ENCODE measurements at regions not wholly inside any gene's neighbourhood (a gene's known extent, or its start where the extent isn't known, plus 50 kb on each side); places are given as distances from the start of the nearest gene placed in this dataset.

GRCh38 chr1:67552336-67552759 lies 122.1 kb upstream of the SERBP1 start:
- in situ Hi-C loops (cut with MboI), result no loop called here
- no peak for TF ChIP-seq PAX8 (IDR thresholded peaks at IDR 0.05)
- TF ChIP-seq FOXM1 (IDR thresholded peaks at IDR 0.05; ENCODE audit: low read depth, low read length), result no peak
- TF ChIP-seq BHLHE40 (IDR thresholded peaks at IDR 0.05; ENCODE audit: borderline replicate concordance in 1 of 2, low read depth in 2 of 2, low read length in 1 of 2), result peak in 1 of 2 experiments; percentile 63; a peak in 2 of 4 replicates
- TF ChIP-seq, protein P1, sequence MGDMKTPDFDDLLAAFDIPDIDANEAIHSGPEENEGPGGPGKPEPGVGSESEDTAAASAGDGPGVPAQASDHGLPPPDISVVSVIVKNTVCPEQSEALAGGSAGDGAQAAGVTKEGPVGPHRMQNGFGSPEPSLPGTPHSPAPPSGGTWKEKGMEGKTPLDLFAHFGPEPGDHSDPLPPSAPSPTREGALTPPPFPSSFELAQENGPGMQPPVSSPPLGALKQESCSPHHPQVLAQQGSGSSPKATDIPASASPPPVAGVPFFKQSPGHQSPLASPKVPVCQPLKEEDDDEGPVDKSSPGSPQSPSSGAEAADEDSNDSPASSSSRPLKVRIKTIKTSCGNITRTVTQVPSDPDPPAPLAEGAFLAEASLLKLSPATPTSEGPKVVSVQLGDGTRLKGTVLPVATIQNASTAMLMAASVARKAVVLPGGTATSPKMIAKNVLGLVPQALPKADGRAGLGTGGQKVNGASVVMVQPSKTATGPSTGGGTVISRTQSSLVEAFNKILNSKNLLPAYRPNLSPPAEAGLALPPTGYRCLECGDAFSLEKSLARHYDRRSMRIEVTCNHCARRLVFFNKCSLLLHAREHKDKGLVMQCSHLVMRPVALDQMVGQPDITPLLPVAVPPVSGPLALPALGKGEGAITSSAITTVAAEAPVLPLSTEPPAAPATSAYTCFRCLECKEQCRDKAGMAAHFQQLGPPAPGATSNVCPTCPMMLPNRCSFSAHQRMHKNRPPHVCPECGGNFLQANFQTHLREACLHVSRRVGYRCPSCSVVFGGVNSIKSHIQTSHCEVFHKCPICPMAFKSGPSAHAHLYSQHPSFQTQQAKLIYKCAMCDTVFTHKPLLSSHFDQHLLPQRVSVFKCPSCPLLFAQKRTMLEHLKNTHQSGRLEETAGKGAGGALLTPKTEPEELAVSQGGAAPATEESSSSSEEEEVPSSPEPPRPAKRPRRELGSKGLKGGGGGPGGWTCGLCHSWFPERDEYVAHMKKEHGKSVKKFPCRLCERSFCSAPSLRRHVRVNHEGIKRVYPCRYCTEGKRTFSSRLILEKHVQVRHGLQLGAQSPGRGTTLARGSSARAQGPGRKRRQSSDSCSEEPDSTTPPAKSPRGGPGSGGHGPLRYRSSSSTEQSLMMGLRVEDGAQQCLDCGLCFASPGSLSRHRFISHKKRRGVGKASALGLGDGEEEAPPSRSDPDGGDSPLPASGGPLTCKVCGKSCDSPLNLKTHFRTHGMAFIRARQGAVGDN (IDR thresholded peaks at IDR 0.05), result 0 out of 2 replicates have a peak, but pooled peaks have one; percentile 28
- TF ChIP-seq IKZF2 (IDR thresholded peaks at IDR 0.05), result no peak
- CTCF ChIA-PET, result interaction anchor here (0.6 to 2.9 kb wide), 10 partner anchors 8 to 569 kb away, joined by 3 to 20 read pairs (median 4); no protein-coding TSS in a partner anchor
- no peak for DNase-seq (ENCODE audit: low read depth, low spot score)
- H2AFZ ChIP-seq (ENCODE audit: control insufficient read depth, low read depth, low read length), result no peak overlapping the region
- H3K4me1 ChIP-seq (ENCODE audit: control insufficient read depth, insufficient read depth, low read length), result no peaks in the 10 kb centered on the region
- H3K27ac ChIP-seq (ENCODE audit: control insufficient read depth, insufficient read depth), result no peak overlapping the region
- no TSS peak for BruUV-seq (replicated peaks)
- SMC1A ChIA-PET (ENCODE audit: uncharacterized antibody, unreplicated experiment), result interaction anchor here (0.6 to 3.1 kb wide), 7 partner anchors 9 to 295 kb away, joined by 3 to 10 read pairs (median 3); no protein-coding TSS in a partner anchor
- no peak overlapping the region for H3K4me3 ChIP-seq
- H3K79me2 ChIP-seq (ENCODE audit: control insufficient read depth, insufficient read depth, low read length), result no peaks in the 10 kb centered on the region
- 6% methylated on average over 3 of the region's 3 CpGs for WGBS (ENCODE audit: insufficient coverage, insufficient replicate concordance, low lambda C conversion rate, missing lambda C conversion rate)
- no peaks in the 10 kb centered on the region for H3K9me3 ChIP-seq (replicated peaks; ENCODE audit: control insufficient read depth, insufficient read depth, low read length)
- H3K36me3 ChIP-seq (ENCODE audit: control insufficient read depth in 2 of 2, insufficient read depth in 2 of 2, low read length in 1 of 2), result no peaks in the 10 kb centered on the region
- no peak overlapping the region for H3K9ac ChIP-seq (ENCODE audit: control insufficient read depth, insufficient read depth, low read length)
- POLR2A ChIA-PET, result interaction anchor here (0.6 kb wide), 1 partner anchor 208 kb away, joined by 3 read pairs; no protein-coding TSS in a partner anchor
- no peaks in the 10 kb centered on the region for H4K20me1 ChIP-seq (ENCODE audit: control insufficient read depth, insufficient read depth)
- no peak overlapping the region for H3K4me2 ChIP-seq (ENCODE audit: control insufficient read depth, insufficient read depth)
- no peak for FAIRE-seq
- intact Hi-C loops (cut with micrococcal nuclease; ENCODE audit: unreplicated experiment), result no loop called here
- ATAC-seq, result peak; percentile 71
- RAD21 ChIA-PET (ENCODE audit: unreplicated experiment), result interaction anchor here (0.6 to 2.0 kb wide), 8 partner anchors 9 to 216 kb away, joined by 3 to 10 read pairs (median 3); no protein-coding TSS in a partner anchor
- no peaks in the 10 kb centered on the region; a peak in 1 of 4 replicates for H3K27me3 ChIP-seq (replicated peaks in 1 of 2; ENCODE audit: control insufficient read depth in 2 of 2, insufficient read depth in 2 of 2, low read length in 1 of 2)

Measured in GM12878 (cell line).